ENCODE measurements at regions not wholly inside any gene's neighbourhood (a gene's known extent, or its start where the extent isn't known, plus 50 kb on each side); places are given as distances from the start of the nearest gene placed in this dataset.

GRCh38 chr5:90015584-90016018 is 394.0 kb downstream of the CETN3 start:
- TF ChIP-seq POLR2A (IDR thresholded peaks at IDR 0.05) (no peak), EP300 (IDR thresholded peaks at IDR 0.05) (no peak)
- TF ChIP-seq, protein P1, sequence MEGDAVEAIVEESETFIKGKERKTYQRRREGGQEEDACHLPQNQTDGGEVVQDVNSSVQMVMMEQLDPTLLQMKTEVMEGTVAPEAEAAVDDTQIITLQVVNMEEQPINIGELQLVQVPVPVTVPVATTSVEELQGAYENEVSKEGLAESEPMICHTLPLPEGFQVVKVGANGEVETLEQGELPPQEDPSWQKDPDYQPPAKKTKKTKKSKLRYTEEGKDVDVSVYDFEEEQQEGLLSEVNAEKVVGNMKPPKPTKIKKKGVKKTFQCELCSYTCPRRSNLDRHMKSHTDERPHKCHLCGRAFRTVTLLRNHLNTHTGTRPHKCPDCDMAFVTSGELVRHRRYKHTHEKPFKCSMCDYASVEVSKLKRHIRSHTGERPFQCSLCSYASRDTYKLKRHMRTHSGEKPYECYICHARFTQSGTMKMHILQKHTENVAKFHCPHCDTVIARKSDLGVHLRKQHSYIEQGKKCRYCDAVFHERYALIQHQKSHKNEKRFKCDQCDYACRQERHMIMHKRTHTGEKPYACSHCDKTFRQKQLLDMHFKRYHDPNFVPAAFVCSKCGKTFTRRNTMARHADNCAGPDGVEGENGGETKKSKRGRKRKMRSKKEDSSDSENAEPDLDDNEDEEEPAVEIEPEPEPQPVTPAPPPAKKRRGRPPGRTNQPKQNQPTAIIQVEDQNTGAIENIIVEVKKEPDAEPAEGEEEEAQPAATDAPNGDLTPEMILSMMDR (IDR thresholded peaks at IDR 0.05): no peak
